Chondrocyte (in vitro differentiated cells): ENCODE measurements at regions not wholly inside any gene's neighbourhood (a gene's known extent, or its start where the extent isn't known, plus 50 kb on each side); places are given as distances from the start of the nearest gene placed in this dataset.

Experiments
- DNase-seq: peaks from one replicate; pipeline ENCODE4 v3.0.0; 2021; ENCODE audit warnings: mixed read lengths, low spot score
- H3K27ac Mint-ChIP-seq: one replicate; pipeline ENCODE4 v1.8.0; 2021; ENCODE audit warnings: mild to moderate bottlenecking, moderate library complexity, mixed read lengths; ENCODE audit not compliant: unreplicated experiment
- H3K27me3 Mint-ChIP-seq: 2 replicates; pipeline ENCODE4 v1.8.0; 2021; ENCODE audit warnings: low read depth, mixed read lengths
- H3K36me3 Mint-ChIP-seq: 2 replicates; pipeline ENCODE4 v1.8.0; 2021; ENCODE audit warnings: low read depth, mixed read lengths
- H3K4me1 Mint-ChIP-seq: 2 replicates; pipeline ENCODE4 v1.8.0; 2021; ENCODE audit warnings: low read depth, mild to moderate bottlenecking, mixed read lengths
- H3K4me3 Mint-ChIP-seq: one replicate; pipeline ENCODE4 v1.8.0; 2021; ENCODE audit warnings: mild to moderate bottlenecking, moderate library complexity, mixed read lengths; ENCODE audit not compliant: unreplicated experiment
- H3K9me3 Mint-ChIP-seq: 2 replicates; pipeline ENCODE4 v1.8.0; 2021; ENCODE audit warnings: low read depth, mixed read lengths
- CTCF ChIP-seq: fragments of 200-600 bp; sonication (generic); IDR thresholded peaks from 2 replicates; pipeline ENCODE4 v1.5.0; 2021; ENCODE audit warnings: antibody characterized with exemption, mild to moderate bottlenecking, moderate library complexity

GRCh38 chr9:89774858-89775370 lies 170.1 kb downstream of the GADD45G start:
- Mint-ChIP-seq H3K27ac (no peak overlapping the region), H3K4me1 (no peaks in the 10 kb centered on the region), H3K4me3 (no peak overlapping the region), H3K36me3 (no peaks in the 10 kb centered on the region), H3K27me3 (peaks cover 11% of the 10 kb centered on the region), H3K9me3 (no peaks in the 10 kb centered on the region)
- no peak for TF ChIP-seq CTCF
- no peak for DNase-seq

GRCh38 chr9:89775641-89776040 lies 170.8 kb downstream of the GADD45G start:
- no peak for DNase-seq
- Mint-ChIP-seq H3K36me3 (no peaks in the 10 kb centered on the region), H3K9me3 (no peaks in the 10 kb centered on the region), H3K27ac (no peak overlapping the region), H3K4me1 (no peaks in the 10 kb centered on the region), H3K4me3 (no peak overlapping the region), H3K27me3 (peaks cover 13% of the 10 kb centered on the region)
- TF ChIP-seq CTCF, result no peak

- TF ChIP-seq CTCF, result no peak
- Mint-ChIP-seq H3K4me1 (no peaks in the 10 kb centered on the region), H3K27ac (no peak overlapping the region), H3K27me3 (peaks cover 15% of the 10 kb centered on the region), H3K4me3 (no peak overlapping the region), H3K36me3 (no peaks in the 10 kb centered on the region), H3K9me3 (no peaks in the 10 kb centered on the region)
- DNase-seq, result no peak
Measured at GRCh38 chr9:89776795-89777525, 172.1 kb downstream of the GADD45G start.

GRCh38 chr9:89777544-89777943 lies 172.7 kb downstream of the GADD45G start:
- H3K9me3 Mint-ChIP-seq, result no peaks in the 10 kb centered on the region
- H3K36me3 Mint-ChIP-seq, result no peaks in the 10 kb centered on the region
- no peaks in the 10 kb centered on the region for H3K4me1 Mint-ChIP-seq
- H3K27me3 Mint-ChIP-seq, result peaks cover 15% of the 10 kb centered on the region
- no peak for TF ChIP-seq CTCF
- H3K4me3 Mint-ChIP-seq, result no peak overlapping the region
- no peak for DNase-seq
- H3K27ac Mint-ChIP-seq, result no peak overlapping the region

GRCh38 chr9:89778100-89779090 lies 173.6 kb downstream of the GADD45G start:
- Mint-ChIP-seq H3K27ac (no peak overlapping the region), H3K9me3 (no peaks in the 10 kb centered on the region), H3K36me3 (no peaks in the 10 kb centered on the region), H3K4me3 (no peak overlapping the region), H3K27me3 (peaks cover 16% of the 10 kb centered on the region), H3K4me1 (no peaks in the 10 kb centered on the region)
- DNase-seq, result no peak
- TF ChIP-seq CTCF, result no peak
